ENCODE measurements at regions not wholly inside any gene's neighbourhood (a gene's known extent, or its start where the extent isn't known, plus 50 kb on each side); places are given as distances from the start of the nearest gene placed in this dataset.

- DNase-seq, result no peak
- H3K27ac ChIP-seq, result no peak overlapping the region
- H3K27me3 ChIP-seq, result no peaks in the 10 kb centered on the region
- intact Hi-C loops (cut with DNase I; ENCODE audit: low total_unique reads), result no loop called here
- H3K4me1 ChIP-seq, result no peaks in the 10 kb centered on the region
- no peak for TF ChIP-seq POLR2A (IDR thresholded peaks at IDR 0.05)
- TF ChIP-seq CTCF (IDR thresholded peaks at IDR 0.05), result no peak
- no peaks in the 10 kb centered on the region for H3K36me3 ChIP-seq
- H3K4me3 ChIP-seq, result no peak overlapping the region
- H3K9me3 ChIP-seq, result peaks cover 0 to 5% of the 10 kb centered on the region in 2 donors
Measured at GRCh38 chr1:163747855-163748254, 426.1 kb downstream of the NUF2 start.

- H3K4me3 ChIP-seq, result no peak overlapping the region
- H3K9me3 ChIP-seq, result no peaks in the 10 kb centered on the region
- TF ChIP-seq POLR2A (IDR thresholded peaks at IDR 0.05) (no peak), CTCF (IDR thresholded peaks at IDR 0.05) (no peak)
- intact Hi-C loops (cut with DNase I; ENCODE audit: low total_unique reads), result no loop called here
- no peaks in the 10 kb centered on the region for H3K27me3 ChIP-seq
- H3K4me1 ChIP-seq, result no peaks in the 10 kb centered on the region
- DNase-seq, result no peak
- no peaks in the 10 kb centered on the region for H3K36me3 ChIP-seq
- H3K27ac ChIP-seq, result no peak overlapping the region
Measured at GRCh38 chr1:163758977-163759670, 437.4 kb downstream of the NUF2 start.

GRCh38 chr1:163761898-163762297, 440.1 kb downstream of the NUF2 start:
- no peak for DNase-seq
- no peaks in the 10 kb centered on the region for H3K27me3 ChIP-seq
- intact Hi-C loops (cut with DNase I; ENCODE audit: low total_unique reads), result no loop called here

GRCh38 chr1:163766257-163766918, 444.6 kb downstream of the NUF2 start:
- TF ChIP-seq CTCF (IDR thresholded peaks at IDR 0.05) (no peak), POLR2A (IDR thresholded peaks at IDR 0.05) (no peak)
- H3K4me3 ChIP-seq, result no peak overlapping the region
- intact Hi-C loops (cut with DNase I; ENCODE audit: low total_unique reads), result no loop called here
- H3K27ac ChIP-seq, result no peak overlapping the region
- H3K27me3 ChIP-seq, result no peaks in the 10 kb centered on the region
- no peaks in the 10 kb centered on the region for H3K36me3 ChIP-seq
- no peak for DNase-seq
- no peaks in the 10 kb centered on the region for H3K4me1 ChIP-seq
- no peaks in the 10 kb centered on the region for H3K9me3 ChIP-seq

More at GRCh38 chr1:163761898-163762297, 440.1 kb downstream of the NUF2 start:
- TF ChIP-seq CTCF (IDR thresholded peaks at IDR 0.05) (no peak), POLR2A (IDR thresholded peaks at IDR 0.05) (no peak)
- H3K36me3 ChIP-seq, result no peaks in the 10 kb centered on the region
- no peaks in the 10 kb centered on the region for H3K4me1 ChIP-seq
- H3K9me3 ChIP-seq, result no peaks in the 10 kb centered on the region
- H3K4me3 ChIP-seq, result no peak overlapping the region
- no peak overlapping the region for H3K27ac ChIP-seq

GRCh38 chr1:163768576-163768975, 446.8 kb downstream of the NUF2 start:
- Histone ChIP-seq H3K27me3 (no peaks in the 10 kb centered on the region), H3K4me1 (no peaks in the 10 kb centered on the region), H3K4me3 (no peak overlapping the region), H3K27ac (no peak overlapping the region), H3K36me3 (no peaks in the 10 kb centered on the region), H3K9me3 (no peaks in the 10 kb centered on the region)
- TF ChIP-seq POLR2A (IDR thresholded peaks at IDR 0.05), result no peak
- no peak for TF ChIP-seq CTCF (IDR thresholded peaks at IDR 0.05)
- DNase-seq, result no peak
- intact Hi-C loops (cut with DNase I; ENCODE audit: low total_unique reads), result no loop called here
